ENCODE measurements at regions not wholly inside any gene's neighbourhood (a gene's known extent, or its start where the extent isn't known, plus 50 kb on each side); places are given as distances from the start of the nearest gene placed in this dataset.

- TF ChIP-seq CTCF (IDR thresholded peaks at IDR 0.05; ENCODE audit: partially characterized antibody, unreplicated experiment): no peak
- peaks cover 27% of the 10 kb centered on the region for H3K4me1 Mint-ChIP-seq (ENCODE audit: low read depth, unreplicated experiment)
- peaks cover 7% of the 10 kb centered on the region for H3K27me3 Mint-ChIP-seq (ENCODE audit: unreplicated experiment)
- peaks cover 9% of the 10 kb centered on the region for H3K36me3 Mint-ChIP-seq (ENCODE audit: unreplicated experiment)
- H3K27ac Mint-ChIP-seq (ENCODE audit: unreplicated experiment): no peak overlapping the region
- DNase-seq: no peak
- no peak overlapping the region for H3K4me3 Mint-ChIP-seq (ENCODE audit: unreplicated experiment)
- H3K9me3 Mint-ChIP-seq (ENCODE audit: unreplicated experiment): peaks cover 4% of the 10 kb centered on the region
Observed at GRCh38 chr2:204268458-204268857, 276.8 kb upstream of the PARD3B start.

- H3K4me3 Mint-ChIP-seq (ENCODE audit: unreplicated experiment): no peak overlapping the region
- TF ChIP-seq CTCF (IDR thresholded peaks at IDR 0.05; ENCODE audit: partially characterized antibody, unreplicated experiment): no peak
- peaks cover 7% of the 10 kb centered on the region for H3K27me3 Mint-ChIP-seq (ENCODE audit: unreplicated experiment)
- no peak for DNase-seq
- peaks cover 4% of the 10 kb centered on the region for H3K9me3 Mint-ChIP-seq (ENCODE audit: unreplicated experiment)
- peaks cover 9% of the 10 kb centered on the region for H3K36me3 Mint-ChIP-seq (ENCODE audit: unreplicated experiment)
- peaks cover 24% of the 10 kb centered on the region for H3K4me1 Mint-ChIP-seq (ENCODE audit: low read depth, unreplicated experiment)
- no peak overlapping the region for H3K27ac Mint-ChIP-seq (ENCODE audit: unreplicated experiment)
Observed at GRCh38 chr2:204268971-204269370, 276.3 kb upstream of the PARD3B start.

GRCh38 chr2:204272089-204272488, 273.2 kb upstream of the PARD3B start:
- Mint-ChIP-seq H3K27me3 (ENCODE audit: unreplicated experiment) (no peaks in the 10 kb centered on the region), H3K27ac (ENCODE audit: unreplicated experiment) (no peak overlapping the region), H3K9me3 (ENCODE audit: unreplicated experiment) (no peaks in the 10 kb centered on the region), H3K36me3 (ENCODE audit: unreplicated experiment) (peaks cover 9% of the 10 kb centered on the region), H3K4me1 (ENCODE audit: low read depth, unreplicated experiment) (peaks cover 9% of the 10 kb centered on the region), H3K4me3 (ENCODE audit: unreplicated experiment) (no peak overlapping the region)
- TF ChIP-seq CTCF (IDR thresholded peaks at IDR 0.05; ENCODE audit: partially characterized antibody, unreplicated experiment): no peak
- no peak for DNase-seq

GRCh38 chr2:204272610-204273287, 272.5 kb upstream of the PARD3B start:
- Mint-ChIP-seq H3K27ac (ENCODE audit: unreplicated experiment) (no peak overlapping the region), H3K4me3 (ENCODE audit: unreplicated experiment) (no peak overlapping the region), H3K4me1 (ENCODE audit: low read depth, unreplicated experiment) (peaks cover 10% of the 10 kb centered on the region)

More at GRCh38 chr2:204272610-204273287, 272.5 kb upstream of the PARD3B start:
- H3K36me3 Mint-ChIP-seq (ENCODE audit: unreplicated experiment): peaks cover 9% of the 10 kb centered on the region
- DNase-seq: no peak
- H3K9me3 Mint-ChIP-seq (ENCODE audit: unreplicated experiment): no peaks in the 10 kb centered on the region
- TF ChIP-seq CTCF (IDR thresholded peaks at IDR 0.05; ENCODE audit: partially characterized antibody, unreplicated experiment): no peak
- no peaks in the 10 kb centered on the region for H3K27me3 Mint-ChIP-seq (ENCODE audit: unreplicated experiment)
